Esophagus squamous epithelium (tissue), 5 donors: ENCODE measurements at regions not wholly inside any gene's neighbourhood (a gene's known extent, or its start where the extent isn't known, plus 50 kb on each side); places are given as distances from the start of the nearest gene placed in this dataset.

Experiments used
- DNase-seq: peaks from one replicate; lab custom pipeline; 2025; lab: John Stamatoyannopoulos, UW
- H3K27ac ChIP-seq, 4 donors: fragments of 200-600 bp; sonication (generic); one replicate each; pipeline ENCODE4 v1.5.1; 2016 to 2019; ENCODE audit warnings: mild to moderate bottlenecking in 1 of 4
- H3K27me3 ChIP-seq, 4 donors: fragments of 200-600 bp; sonication (generic); 1 replicate in 3 of 4; 2 replicates in 1 of 4; pipeline versions ENCODE4 v1.5.1 to v1.6.0; 2017 to 2021; ENCODE audit warnings: antibody characterized with exemption in 1 of 4
- H3K36me3 ChIP-seq, 3 donors: fragments of 200-600 bp; sonication (generic); one replicate each; pipeline ENCODE4 v1.5.1; 2016 to 2019
- H3K4me1 ChIP-seq, 3 donors: fragments of 200-600 bp; sonication (generic); one replicate each; pipeline ENCODE4 v1.5.1; 2017 to 2019
- H3K4me3 ChIP-seq, 4 donors: fragments of 200-600 bp; sonication (generic); 1 replicate in 3 of 4; 2 replicates in 1 of 4; pipeline ENCODE4 v1.5.1; 2016 to 2019; ENCODE audit warnings: mild to moderate bottlenecking in 2 of 4, moderate library complexity in 1 of 4
- H3K9me3 ChIP-seq, 3 donors: fragments of 200-600 bp; sonication (generic); one replicate each; pipeline ENCODE4 v1.5.1; 2016 to 2019
- POLR2A ChIP-seq, 4 donors: fragments of 450-650 bp; IDR thresholded peaks; one replicate each; pipeline ENCODE4 v1.6.1; 2017; ENCODE audit warnings: antibody characterized with exemption in 4 of 4, mild to moderate bottlenecking in 4 of 4, moderate library complexity in 3 of 4
- WGBS, 2 donors: methylation state at CpG; one replicate each; pipeline ENCODE4 v1.1.5; 2018; 5-methylcytosine and 5-hydroxymethylcytosine counted together
- intact Hi-C: fragments of 100-400 bp; cut with DNase I; formaldehyde crosslinking; loops from one replicate; pipeline ENCODE4 v1.15.0; 2022
- TF ChIP-seq, protein P1 (sequence below), 6 experiments: fragments of 450-650 bp in 4 of 6; fragments of 200-600 bp in 2 of 6; sonication (generic) in 2 of 6; IDR thresholded peaks; one replicate each; pipeline ENCODE4 v1.5.1; 2016 to 2019; ENCODE audit warnings: antibody characterized with exemption in 6 of 6, mild to moderate bottlenecking in 4 of 6, moderate library complexity in 4 of 6
- donor health status: DM: yes; HTN: yes; CAD: no.

DNA sequence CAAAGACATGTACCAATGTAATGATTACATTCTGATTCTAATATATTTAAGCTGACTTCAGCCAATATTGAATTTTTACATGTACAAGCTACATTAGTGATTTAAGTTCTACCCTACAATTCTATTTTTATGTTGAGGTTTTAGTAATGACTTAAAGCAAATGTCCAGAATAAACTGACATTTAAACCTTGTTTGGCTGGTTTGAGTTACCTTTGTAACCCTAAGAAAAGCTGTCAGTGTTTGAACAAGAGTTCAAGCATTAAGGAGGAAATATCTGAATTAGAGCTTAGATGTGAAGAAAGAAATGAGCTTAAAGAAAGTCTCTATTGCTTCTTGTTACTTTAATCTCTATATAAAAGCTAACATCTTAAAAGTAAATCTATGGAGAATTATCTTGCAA, 710.6 kb upstream of the EPHA7 start:
- DNase-seq = no peak
- intact Hi-C loops = no loop called here
- H3K27ac ChIP-seq = no peak overlapping the region

DNA sequence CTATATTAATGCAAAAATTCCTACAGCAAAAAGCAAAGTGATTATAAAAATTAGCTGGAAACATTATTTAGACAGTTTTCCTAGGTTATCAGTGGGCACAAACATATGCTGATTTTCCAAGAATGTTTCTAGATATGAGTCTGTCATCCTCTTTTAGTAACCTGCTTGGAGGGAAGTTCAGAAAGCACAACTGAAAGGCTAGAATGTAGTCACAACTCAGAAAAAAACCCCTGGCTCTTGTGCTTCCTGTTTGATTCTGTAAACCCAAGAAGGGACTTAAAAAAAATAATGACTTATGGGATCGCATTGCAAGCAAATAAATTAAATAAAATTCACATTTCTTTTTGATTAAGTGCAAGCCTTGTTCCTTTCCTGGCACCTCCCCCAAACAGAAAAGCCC, 708.4 kb upstream of the EPHA7 start:
- TF ChIP-seq, protein P1, sequence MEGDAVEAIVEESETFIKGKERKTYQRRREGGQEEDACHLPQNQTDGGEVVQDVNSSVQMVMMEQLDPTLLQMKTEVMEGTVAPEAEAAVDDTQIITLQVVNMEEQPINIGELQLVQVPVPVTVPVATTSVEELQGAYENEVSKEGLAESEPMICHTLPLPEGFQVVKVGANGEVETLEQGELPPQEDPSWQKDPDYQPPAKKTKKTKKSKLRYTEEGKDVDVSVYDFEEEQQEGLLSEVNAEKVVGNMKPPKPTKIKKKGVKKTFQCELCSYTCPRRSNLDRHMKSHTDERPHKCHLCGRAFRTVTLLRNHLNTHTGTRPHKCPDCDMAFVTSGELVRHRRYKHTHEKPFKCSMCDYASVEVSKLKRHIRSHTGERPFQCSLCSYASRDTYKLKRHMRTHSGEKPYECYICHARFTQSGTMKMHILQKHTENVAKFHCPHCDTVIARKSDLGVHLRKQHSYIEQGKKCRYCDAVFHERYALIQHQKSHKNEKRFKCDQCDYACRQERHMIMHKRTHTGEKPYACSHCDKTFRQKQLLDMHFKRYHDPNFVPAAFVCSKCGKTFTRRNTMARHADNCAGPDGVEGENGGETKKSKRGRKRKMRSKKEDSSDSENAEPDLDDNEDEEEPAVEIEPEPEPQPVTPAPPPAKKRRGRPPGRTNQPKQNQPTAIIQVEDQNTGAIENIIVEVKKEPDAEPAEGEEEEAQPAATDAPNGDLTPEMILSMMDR (IDR thresholded peaks at IDR 0.05) = no peak
- TF ChIP-seq POLR2A (IDR thresholded peaks at IDR 0.05) = no peak
- no peak for DNase-seq
- no peaks in the 10 kb centered on the region for H3K36me3 ChIP-seq
- no peaks in the 10 kb centered on the region for H3K27me3 ChIP-seq
- 21 to 30% methylated on average over 1 of the region's 1 CpG for WGBS, 2 donors
- H3K4me3 ChIP-seq = no peak overlapping the region
- intact Hi-C loops = no loop called here
- H3K9me3 ChIP-seq = no peaks in the 10 kb centered on the region
- H3K27ac ChIP-seq = no peak overlapping the region
- H3K4me1 ChIP-seq = no peaks in the 10 kb centered on the region

More for the DNA sequence above, 710.6 kb upstream of the EPHA7 start:
- Histone ChIP-seq H3K9me3 (no peaks in the 10 kb centered on the region), H3K4me3 (no peak overlapping the region), H3K4me1 (no peaks in the 10 kb centered on the region), H3K27me3 (no peaks in the 10 kb centered on the region), H3K36me3 (no peaks in the 10 kb centered on the region)
- TF ChIP-seq, protein P1 (IDR thresholded peaks at IDR 0.05) = no peak
- TF ChIP-seq POLR2A (IDR thresholded peaks at IDR 0.05) = no peak

DNA sequence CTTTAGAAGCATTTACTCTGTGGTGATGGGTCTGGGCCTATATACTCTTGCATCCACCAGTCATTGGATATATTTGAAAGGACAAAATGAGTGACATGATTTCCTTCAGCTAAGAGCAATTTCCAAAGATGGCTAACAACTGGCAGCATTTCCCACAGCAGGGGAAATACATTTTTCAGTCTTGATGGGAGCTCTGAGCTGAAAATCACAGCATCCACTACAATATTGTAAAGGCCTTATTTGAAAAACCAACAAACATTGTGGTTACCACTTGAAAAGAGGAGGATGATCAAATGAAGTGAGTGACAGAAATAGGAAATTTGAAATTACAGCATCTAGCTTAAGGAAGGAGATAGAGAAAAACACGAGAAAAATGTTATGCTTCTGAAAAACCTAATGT, 705.0 kb upstream of the EPHA7 start:
- Histone ChIP-seq H3K36me3 (no peaks in the 10 kb centered on the region), H3K4me3 (no peak overlapping the region), H3K27ac (no peak overlapping the region), H3K27me3 (no peaks in the 10 kb centered on the region), H3K4me1 (no peaks in the 10 kb centered on the region), H3K9me3 (no peaks in the 10 kb centered on the region)
- 76 to 80% methylated on average over 1 of the region's 1 CpG for WGBS, 2 donors
- TF ChIP-seq POLR2A (IDR thresholded peaks at IDR 0.05) = no peak
- TF ChIP-seq, protein P1 (IDR thresholded peaks at IDR 0.05) = no peak
- intact Hi-C loops = no loop called here
- DNase-seq = no peak

DNA sequence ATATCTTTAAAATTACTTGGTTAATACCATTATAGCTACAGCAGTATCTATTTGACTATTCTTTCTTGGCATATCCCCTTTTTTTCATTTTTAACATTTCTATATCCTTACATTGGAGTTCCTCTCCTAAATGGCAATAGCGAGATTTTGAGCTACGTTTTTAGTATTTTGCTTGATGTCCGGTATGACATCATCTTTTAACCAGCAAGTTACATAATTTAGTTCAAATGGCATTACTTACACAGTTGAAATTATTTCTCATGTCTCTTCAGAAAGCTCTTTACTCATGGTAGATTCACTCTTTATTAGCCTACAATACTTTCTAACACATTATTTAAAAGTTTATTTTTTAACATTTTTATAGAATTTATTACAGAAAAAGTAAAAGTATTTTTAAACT, 701.7 kb upstream of the EPHA7 start:
- Histone ChIP-seq H3K36me3 (no peaks in the 10 kb centered on the region), H3K9me3 (no peaks in the 10 kb centered on the region), H3K4me1 (no peaks in the 10 kb centered on the region), H3K4me3 (no peak overlapping the region), H3K27me3 (no peaks in the 10 kb centered on the region), H3K27ac (no peak overlapping the region)
- WGBS, 2 donors = 74 to 82% methylated on average over 3 of the region's 3 CpGs
- intact Hi-C loops = no loop called here
- TF ChIP-seq POLR2A (IDR thresholded peaks at IDR 0.05) = no peak
- TF ChIP-seq, protein P1 (IDR thresholded peaks at IDR 0.05) = no peak
- no peak for DNase-seq

DNA sequence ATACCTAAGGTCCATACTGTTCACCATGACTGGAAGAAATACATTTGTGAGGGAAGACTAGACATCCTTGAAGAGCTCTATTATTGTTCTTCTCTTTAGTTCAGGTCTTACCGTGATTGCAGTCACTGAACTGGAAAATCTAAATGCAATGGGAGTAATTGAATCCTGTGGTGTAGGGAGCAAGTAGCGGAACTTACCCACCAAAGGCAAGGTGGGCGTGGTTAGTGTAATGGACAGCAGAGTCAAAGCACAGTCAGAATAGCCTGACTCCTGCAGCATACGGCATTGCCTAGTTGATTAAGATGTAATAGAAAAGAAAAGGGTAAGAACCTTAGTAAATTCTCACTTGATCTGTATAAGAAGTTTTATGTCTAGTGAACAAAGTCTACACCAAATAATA, 679.7 kb upstream of the EPHA7 start:
- Histone ChIP-seq H3K27me3 (no peaks in the 10 kb centered on the region), H3K36me3 (no peaks in the 10 kb centered on the region), H3K4me1 (no peaks in the 10 kb centered on the region), H3K4me3 (no peak overlapping the region), H3K27ac (no peak overlapping the region), H3K9me3 (no peaks in the 10 kb centered on the region)
- intact Hi-C loops = no loop called here
- DNase-seq = no peak
- TF ChIP-seq, protein P1 (IDR thresholded peaks at IDR 0.05) = no peak
- WGBS, 2 donors = 71 to 75% methylated on average over 4 of the region's 4 CpGs
